GM21381 (cell line): ENCODE measurements at regions not wholly inside any gene's neighbourhood (a gene's known extent, or its start where the extent isn't known, plus 50 kb on each side); places are given as distances from the start of the nearest gene placed in this dataset.
"Not testable (repeated sequence)": the region's sequence is repeated elsewhere in the genome, so short reads cannot be mapped to it uniquely, and the experiment has no call there.

Experiments
- ATAC-seq: cut with Tn5 transposase; IDR thresholded peaks from one replicate; pipeline ENCODE4 v1.9.1; 2021; ENCODE audit warnings: mild to moderate bottlenecking, moderate library complexity; ENCODE audit not compliant: unreplicated experiment

- ATAC-seq = no peak
Measured at GRCh38 chr16:88298181-88298832, 84.5 kb upstream of the ZNF469 start.

- no peak for ATAC-seq
Measured at GRCh38 chr16:88298833-88299745, 83.7 kb upstream of the ZNF469 start.

GRCh38 chr16:88299751-88300462 lies 82.9 kb upstream of the ZNF469 start:
- ATAC-seq = no peak

- ATAC-seq = no peak
Measured at GRCh38 chr16:88300463-88300835, 82.3 kb upstream of the ZNF469 start.

DNA sequence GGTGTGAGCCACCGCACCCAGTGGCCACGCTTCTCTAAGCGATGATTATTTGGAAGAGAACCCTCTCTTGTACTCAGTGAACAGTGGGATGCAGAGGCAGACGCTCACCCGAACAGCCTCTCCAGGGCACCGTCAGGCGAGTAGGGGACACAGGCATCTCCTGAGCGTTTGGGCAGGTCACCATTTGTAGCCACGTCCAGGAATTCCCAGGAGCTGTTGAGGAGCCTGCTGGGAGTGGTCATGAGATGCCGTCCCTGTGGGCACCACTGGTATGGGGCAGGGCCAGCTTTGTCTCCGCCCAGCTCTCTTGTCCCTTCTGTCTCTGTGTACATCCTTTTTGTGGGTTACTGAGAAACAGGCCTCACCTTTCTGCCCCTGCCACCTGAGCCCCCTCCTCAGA lies 81.3 kb upstream of the ZNF469 start:
- no peak for ATAC-seq

GRCh38 chr16:88301886-88302285 lies 80.9 kb upstream of the ZNF469 start:
- no peak for ATAC-seq

DNA sequence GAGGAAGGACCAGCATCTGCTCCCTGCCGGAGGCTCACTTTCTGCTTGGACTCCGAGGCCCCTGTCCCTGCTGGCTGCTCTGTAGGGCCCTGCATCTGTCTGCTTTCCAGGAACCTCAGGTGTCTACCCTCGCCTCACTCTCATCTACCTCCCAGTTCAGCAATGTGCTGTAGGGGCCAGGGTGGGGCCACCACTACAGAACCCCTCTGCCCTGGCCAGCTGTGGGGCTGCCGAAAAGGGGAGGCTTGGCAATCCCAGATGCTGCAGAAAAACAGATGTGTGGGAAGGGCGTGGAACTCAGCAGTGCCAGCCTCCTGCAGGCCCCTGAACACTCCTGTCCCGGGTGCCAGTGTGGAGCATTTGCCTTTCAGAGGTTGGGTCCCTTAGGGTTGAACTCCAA lies 80.1 kb upstream of the ZNF469 start:
- ATAC-seq = no peak

DNA sequence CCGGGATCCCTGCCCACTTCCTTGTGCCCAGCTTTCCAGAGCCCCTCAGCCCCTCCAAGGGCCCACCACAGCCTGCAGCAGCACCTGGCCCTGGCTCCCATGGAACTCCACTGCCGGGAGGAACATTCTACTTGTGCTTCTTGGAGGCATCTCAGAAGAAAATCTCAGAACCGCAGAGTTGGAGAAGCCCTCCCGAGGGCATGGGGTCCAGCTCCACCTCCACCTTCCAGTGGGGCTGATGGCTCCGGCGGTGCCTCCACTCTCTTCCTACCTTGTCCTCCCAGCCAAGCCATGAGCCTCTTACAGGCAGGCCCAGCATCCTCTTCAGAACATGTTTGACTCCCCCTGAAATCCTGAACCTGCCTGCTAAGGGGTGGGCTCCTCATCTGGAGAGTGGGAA lies 79.4 kb upstream of the ZNF469 start:
- ATAC-seq = no peak

DNA sequence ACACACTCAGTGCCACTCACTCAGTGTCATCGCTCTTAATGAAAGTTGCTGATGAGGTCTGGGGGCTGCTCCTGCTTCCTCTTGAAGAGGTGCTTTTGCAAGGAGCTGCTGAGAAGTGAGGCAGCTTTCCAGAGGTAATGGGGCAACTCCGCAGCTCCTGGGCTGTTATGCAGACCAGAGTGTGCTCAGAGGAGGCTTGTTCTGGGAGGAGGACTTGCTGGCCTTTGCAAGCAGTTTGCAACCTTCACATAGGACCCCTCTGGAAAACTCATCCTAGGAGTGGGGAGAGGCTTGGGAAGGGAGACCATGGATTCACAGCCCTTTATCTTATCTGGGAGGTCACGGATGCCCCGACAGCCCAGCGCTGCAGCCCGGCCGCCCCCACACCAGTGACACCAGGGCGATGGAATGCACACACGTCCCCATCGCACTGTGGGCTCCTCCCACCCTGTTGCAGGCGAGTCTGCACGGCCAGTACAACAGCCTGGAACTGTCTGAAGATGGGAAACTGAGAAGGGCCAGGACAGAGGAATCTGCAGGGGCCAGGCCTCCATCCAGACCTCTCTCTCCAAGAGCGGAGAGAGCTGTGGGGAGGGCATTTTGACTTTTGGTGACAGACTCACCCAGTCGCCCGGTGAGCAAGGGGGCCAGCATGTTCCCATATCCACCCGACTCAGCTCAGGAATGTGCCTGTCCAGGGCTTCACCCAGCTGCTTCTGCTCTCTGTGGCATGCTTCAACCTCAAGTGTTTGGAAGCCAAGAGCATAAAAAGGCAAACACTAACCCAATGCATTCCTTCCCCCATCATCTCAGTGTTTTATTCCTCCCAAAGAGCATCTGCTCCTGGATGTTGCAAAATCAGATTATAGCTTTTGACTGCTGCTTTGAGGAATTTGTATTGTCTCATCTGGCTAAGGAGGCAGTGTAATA lies 78.6 kb upstream of the ZNF469 start:
- no peak for ATAC-seq

- ATAC-seq = no peak
Measured at GRCh38 chr16:88305176-88305575, 77.6 kb upstream of the ZNF469 start.

DNA sequence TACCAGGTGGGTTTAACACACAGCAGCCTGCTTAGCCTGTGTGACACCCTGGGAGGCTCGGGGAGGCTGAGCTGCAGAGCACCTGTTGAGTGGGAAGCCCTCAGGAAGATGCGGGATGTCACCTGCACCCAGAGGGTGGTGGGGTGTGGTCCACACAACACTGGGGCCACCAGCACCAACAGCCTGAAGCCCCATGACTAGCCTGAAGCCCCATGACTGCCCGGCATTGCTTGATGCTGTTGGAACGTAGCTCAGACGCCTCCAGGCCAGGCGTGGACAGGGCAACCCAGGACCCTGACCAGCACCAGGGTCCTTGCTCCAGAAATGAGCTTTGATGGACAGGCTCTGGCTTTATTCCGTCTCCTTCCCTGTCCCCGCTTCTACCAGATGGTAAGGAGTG lies 76.3 kb upstream of the ZNF469 start:
- ATAC-seq = no peak

DNA sequence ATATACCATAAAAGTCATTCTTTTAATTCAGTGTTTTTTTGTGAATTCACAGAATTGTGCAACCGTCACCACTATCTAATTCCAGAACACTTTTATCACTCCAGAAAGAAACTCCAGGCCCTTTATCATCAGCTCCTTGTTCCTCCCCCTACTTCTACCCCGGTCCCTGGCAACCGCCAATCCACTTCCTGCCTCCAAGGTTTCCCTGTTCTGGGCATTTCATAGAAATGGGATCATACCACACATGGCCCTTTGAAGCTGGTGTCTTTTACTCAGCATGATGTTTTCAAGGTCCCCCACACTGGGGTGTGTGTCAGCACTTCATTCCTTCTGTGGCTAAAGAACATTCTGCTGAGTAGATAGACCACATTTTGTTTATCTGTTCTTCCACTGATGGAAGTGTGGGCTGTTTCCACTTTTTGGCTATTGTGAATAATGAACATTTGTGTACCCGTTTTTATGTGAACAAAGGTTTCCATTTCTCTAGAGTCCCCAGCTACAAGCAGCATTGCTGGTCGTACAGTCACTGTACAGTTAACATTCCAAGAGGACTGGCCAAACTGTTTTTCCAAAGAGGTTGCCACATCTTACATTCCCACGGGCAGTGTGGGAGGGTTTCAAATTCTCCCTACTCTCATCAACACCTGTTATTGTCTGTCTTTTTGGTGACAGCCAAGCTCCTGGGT lies 75.8 kb upstream of the ZNF469 start:
- ATAC-seq = no peak

DNA sequence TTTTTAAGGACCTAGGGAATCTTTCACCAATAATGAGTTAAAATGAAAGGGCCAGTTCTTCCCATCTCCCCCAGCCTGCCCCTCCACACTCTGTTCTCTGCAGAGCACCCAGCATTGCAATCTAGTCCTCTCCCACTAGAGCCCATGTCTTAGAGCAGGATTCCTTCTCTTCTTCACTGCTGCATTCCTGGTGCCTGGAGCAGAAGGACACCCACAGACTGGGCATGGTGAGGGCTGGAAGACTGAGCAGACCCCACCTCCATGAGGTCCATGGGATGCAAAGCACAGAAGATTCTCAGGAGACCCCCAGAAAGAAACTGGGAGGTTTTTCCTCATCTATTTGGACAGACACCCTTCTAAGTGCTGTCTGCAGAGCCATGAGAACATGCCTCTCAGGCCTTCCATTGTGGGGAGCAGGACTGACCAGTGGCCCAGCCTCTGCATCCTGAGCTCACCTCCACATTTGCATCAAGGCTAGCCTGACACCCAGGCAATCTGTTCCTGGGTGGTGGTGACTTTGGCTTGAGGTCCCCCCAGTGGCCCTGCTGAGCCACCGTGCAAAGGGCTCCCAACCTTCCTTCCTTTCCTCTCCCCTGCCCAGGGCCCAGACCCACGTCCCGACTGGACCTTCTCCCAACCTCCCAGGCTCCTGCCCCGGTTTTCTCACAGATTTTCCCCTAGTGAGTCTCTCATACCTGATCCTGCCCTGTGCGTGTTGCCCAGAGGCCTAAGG lies 74.2 kb upstream of the ZNF469 start:
- no peak for ATAC-seq

GRCh38 chr16:88309174-88309907 lies 73.4 kb upstream of the ZNF469 start:
- no peak for ATAC-seq

DNA sequence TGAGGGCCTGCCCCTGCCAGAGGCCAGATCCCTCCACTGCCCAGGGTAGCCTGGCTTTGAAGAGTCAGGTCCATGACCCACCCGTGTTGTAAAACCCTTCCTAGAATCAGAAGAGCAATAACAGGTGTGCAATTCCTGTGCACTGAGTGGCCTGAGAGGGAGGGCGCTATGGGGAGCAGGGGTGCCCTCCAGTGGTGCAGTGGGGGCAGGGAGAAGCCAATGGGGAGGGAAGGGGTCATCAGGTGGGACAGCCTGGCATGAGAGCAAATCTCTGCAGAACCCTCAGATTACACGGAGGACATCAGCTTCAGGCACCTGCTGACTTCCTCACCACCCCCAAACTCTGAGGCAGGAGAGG lies 72.9 kb upstream of the ZNF469 start:
- no peak for ATAC-seq

DNA sequence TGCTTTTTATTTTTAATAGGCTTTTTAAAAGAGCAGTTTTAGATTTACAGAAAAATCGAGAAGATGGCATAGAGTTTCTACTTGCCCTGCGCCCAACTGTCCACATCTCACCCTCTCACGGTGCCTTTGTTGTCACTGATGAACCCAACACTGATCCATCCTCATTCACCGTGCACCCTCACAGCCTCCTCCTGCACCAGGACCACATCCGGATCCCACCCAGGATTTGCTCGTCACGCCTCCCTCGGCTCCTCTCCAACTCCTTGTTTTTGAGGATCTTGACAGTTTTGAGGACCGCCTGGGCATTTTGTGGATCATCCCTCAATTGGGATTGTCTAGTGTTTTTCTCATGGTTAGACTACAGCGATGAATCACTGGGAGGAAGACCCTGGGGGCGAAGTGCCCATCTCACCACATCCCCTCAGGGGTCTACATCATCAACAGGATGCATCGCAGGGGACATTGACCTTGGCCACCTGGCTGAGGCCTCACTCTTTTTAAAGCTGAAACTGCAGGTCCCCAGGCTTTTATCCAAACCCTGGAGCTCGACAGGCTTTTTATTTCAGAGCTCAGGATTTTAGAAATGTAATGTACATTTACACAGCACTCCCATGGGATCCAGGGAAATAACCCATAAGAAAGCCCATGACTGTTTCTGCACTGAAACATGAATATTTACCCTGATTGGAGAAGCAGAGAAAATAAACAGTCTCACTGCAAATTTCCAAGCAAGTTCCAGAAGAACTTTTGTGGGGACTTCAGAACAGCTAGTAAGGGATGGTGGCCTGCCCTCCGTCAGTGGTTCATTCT lies 71.8 kb upstream of the ZNF469 start:
- no peak for ATAC-seq

- ATAC-seq = not testable (repeated sequence)
Measured at GRCh38 chr16:88311860-88312259, 70.9 kb upstream of the ZNF469 start.

DNA sequence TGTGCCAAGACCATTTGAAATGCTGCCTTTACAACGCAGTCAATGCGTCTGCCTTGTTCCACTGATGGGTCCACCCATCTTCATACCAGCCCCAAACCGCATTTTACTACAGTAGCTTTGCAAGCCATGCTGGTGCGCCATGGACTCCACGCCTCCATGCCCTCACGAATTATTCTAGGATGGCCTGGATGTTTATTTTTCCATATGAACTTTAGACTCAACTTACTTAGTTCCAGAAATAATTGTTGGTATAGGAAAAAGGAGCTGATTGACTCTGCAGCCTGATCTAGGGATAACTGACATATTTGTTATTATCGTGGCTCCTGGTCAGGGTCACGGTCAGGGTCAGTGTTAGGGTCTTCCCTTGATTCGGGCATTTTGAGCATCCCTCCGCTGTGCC lies 70.0 kb upstream of the ZNF469 start:
- ATAC-seq = no peak
